HUES6 (cell line): ENCODE measurements at regions not wholly inside any gene's neighbourhood (a gene's known extent, or its start where the extent isn't known, plus 50 kb on each side); places are given as distances from the start of the nearest gene placed in this dataset.

Source experiments
- H3K27ac ChIP-seq: 2 replicates; pipeline ENCODE4 v1.7.0; 2013; ENCODE audit warnings: low read depth, mild to moderate bottlenecking, low read length, inconsistent platforms
- H3K27me3 ChIP-seq: 2 replicates; pipeline ENCODE4 v1.6.1; 2013; ENCODE audit warnings: low read length; ENCODE audit not compliant: control insufficient read depth, insufficient read depth
- H3K36me3 ChIP-seq: 2 replicates; pipeline ENCODE4 v1.6.1; 2013; ENCODE audit warnings: low read length; ENCODE audit not compliant: control insufficient read depth, insufficient read depth
- H3K4me1 ChIP-seq: 2 replicates; pipeline ENCODE4 v1.6.1; 2013; ENCODE audit warnings: low read length; ENCODE audit not compliant: control insufficient read depth, insufficient read depth
- H3K4me3 ChIP-seq: 2 replicates; pipeline ENCODE4 v1.5.1; 2013; ENCODE audit warnings: low read depth, low read length
- H3K9ac ChIP-seq: one replicate; pipeline ENCODE4 v1.6.1; 2013; ENCODE audit warnings: mild to moderate bottlenecking, low read length
- H3K9me3 ChIP-seq: 2 replicates; pipeline ENCODE4 v1.6.1; 2013; ENCODE audit warnings: low read depth, low read length; ENCODE audit not compliant: control insufficient read depth, insufficient read depth

DNA sequence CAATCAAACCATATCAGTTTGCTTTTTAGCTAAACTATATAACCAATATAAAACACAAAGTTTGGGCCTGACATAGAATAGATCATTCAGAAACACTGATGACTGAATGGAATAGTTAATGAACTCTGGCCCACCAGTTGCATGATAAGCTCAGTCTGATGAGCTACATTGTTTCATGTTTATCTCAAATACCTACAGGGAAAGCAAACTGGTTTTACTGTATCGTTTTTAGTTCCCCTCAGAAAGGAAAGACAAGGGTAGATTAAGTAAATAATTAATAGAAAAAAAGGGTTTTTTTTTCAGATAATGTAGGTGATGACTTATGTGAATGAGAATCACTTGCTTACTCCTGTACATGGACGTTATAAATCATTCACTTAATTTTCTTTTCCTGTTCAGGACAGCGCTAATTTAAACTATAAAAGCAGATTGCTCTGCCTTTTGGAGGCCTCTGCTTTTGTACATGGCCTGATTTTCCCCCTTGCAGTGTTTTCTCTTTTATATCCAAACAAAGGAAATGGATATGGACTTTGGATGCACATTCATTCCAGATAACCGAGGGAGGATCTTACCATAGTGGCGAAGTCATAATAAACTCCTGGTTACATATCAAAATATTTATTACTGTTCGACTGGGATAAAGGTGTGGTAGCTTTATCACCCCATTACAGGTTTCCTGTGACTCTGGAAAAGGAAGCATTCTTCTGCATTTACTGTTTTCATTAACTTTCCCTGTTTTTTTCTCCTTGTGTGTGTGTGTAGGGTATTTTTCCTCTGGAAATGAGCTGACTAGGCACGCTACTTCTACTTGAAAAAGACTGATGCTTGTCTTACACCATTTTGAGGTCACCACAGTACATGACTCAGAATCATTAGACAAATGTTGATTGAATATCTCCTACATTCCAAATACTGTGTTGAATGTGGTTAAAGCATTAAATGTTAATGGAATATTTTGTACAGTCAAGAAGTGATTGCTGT, 373.1 kb upstream of the HS3ST1 start:
- H3K36me3 ChIP-seq, result no peaks in the 10 kb centered on the region; the same call in 1 of the 2 replicates
- H3K4me1 ChIP-seq, result peaks cover 21% of the 10 kb centered on the region
- H3K27ac ChIP-seq, result no peak overlapping the region
- no peaks in the 10 kb centered on the region for H3K27me3 ChIP-seq
- H3K4me3 ChIP-seq, result no peak overlapping the region
- H3K9me3 ChIP-seq, result peaks cover 2% of the 10 kb centered on the region; the same call in 1 of the 2 replicates
- H3K9ac ChIP-seq, result no peak overlapping the region

DNA sequence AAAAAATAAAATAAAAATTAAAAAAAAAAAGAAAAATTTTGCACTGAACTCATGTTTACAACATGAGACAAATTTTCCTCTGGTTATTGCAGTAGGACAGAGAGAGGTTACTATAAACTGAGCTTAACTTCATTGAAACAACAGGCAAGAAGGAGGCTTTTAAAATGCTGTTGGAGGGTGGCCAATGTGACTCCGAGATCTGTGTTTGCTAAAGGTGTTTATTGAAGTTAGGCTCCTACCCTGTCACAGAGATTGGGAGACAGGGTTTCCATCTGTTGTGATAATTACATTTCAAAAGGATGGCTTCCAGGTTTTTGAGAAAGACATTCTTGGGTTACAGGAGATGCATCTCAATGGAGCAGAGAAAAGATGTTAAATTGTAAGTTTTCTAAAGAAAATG, 370.5 kb upstream of the HS3ST1 start:
- H3K4me1 ChIP-seq, result peaks cover 10% of the 10 kb centered on the region
- H3K27me3 ChIP-seq, result no peaks in the 10 kb centered on the region
- no peak overlapping the region for H3K4me3 ChIP-seq
- no peak overlapping the region for H3K9ac ChIP-seq
- H3K36me3 ChIP-seq, result no peaks in the 10 kb centered on the region; the same call in 1 of the 2 replicates
- no peak overlapping the region for H3K27ac ChIP-seq
- H3K9me3 ChIP-seq, result peaks cover 2% of the 10 kb centered on the region; the same call in 1 of the 2 replicates

- Histone ChIP-seq H3K4me3 (no peak overlapping the region), H3K4me1 (no peaks in the 10 kb centered on the region), H3K9ac (no peak overlapping the region), H3K27ac (no peak overlapping the region), H3K27me3 (no peaks in the 10 kb centered on the region), H3K36me3 (peaks cover 2% of the 10 kb centered on the region; the same call in 1 of the 2 replicates), H3K9me3 (no peaks in the 10 kb centered on the region; the same call in 1 of the 2 replicates)
These were observed 363.1 kb upstream of the HS3ST1 start for GRCh38 chr4:11791797-11792196.

GRCh38 chr4:11790230-11790629, 361.5 kb upstream of the HS3ST1 start:
- H3K36me3 ChIP-seq, result peaks cover 2% of the 10 kb centered on the region; the same call in 1 of the 2 replicates
- H3K27me3 ChIP-seq, result no peaks in the 10 kb centered on the region
- no peak overlapping the region for H3K9ac ChIP-seq
- H3K27ac ChIP-seq, result no peak overlapping the region
- H3K9me3 ChIP-seq, result no peaks in the 10 kb centered on the region; the same call in 1 of the 2 replicates
- H3K4me1 ChIP-seq, result no peaks in the 10 kb centered on the region
- no peak overlapping the region for H3K4me3 ChIP-seq

DNA sequence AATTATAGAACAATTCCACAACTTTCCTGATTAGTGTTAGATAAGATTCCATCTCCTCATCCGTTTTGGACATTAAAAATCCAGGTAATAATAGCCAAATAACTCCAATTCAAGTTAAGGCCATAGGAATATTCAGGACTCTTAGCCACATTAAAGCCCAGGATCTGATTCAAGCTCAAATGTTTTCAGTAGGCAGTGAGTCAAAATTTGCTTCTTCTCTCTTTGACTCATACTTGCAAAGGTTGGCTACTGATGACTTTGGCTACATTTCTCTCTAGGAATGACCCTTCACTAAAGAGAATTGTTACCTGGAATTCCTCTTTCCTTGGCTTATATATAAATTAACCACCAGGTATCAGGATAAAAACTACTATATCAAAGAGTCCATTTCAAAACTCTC, 354.9 kb upstream of the HS3ST1 start:
- no peaks in the 10 kb centered on the region for H3K27me3 ChIP-seq
- H3K36me3 ChIP-seq, result no peaks in the 10 kb centered on the region
- H3K9ac ChIP-seq, result no peak overlapping the region
- H3K4me1 ChIP-seq, result no peaks in the 10 kb centered on the region
- H3K4me3 ChIP-seq, result no peak overlapping the region
- H3K27ac ChIP-seq, result no peak overlapping the region
- H3K9me3 ChIP-seq, result no peaks in the 10 kb centered on the region

- no peaks in the 10 kb centered on the region for H3K27me3 ChIP-seq
- no peaks in the 10 kb centered on the region for H3K9me3 ChIP-seq
- H3K36me3 ChIP-seq, result no peaks in the 10 kb centered on the region
- no peak overlapping the region for H3K9ac ChIP-seq
- H3K4me3 ChIP-seq, result no peak overlapping the region
- H3K4me1 ChIP-seq, result no peaks in the 10 kb centered on the region
- no peak overlapping the region for H3K27ac ChIP-seq
These were observed 354.2 kb upstream of the HS3ST1 start for GRCh38 chr4:11782859-11783258.

- Histone ChIP-seq H3K27me3 (no peaks in the 10 kb centered on the region), H3K27ac (no peak overlapping the region), H3K36me3 (no peaks in the 10 kb centered on the region), H3K9ac (no peak overlapping the region), H3K9me3 (peaks cover 7% of the 10 kb centered on the region), H3K4me3 (no peak overlapping the region), H3K4me1 (no peaks in the 10 kb centered on the region)
These were observed 348.8 kb upstream of the HS3ST1 start for GRCh38 chr4:11777447-11777846.

- H3K27ac ChIP-seq, result no peak overlapping the region
- peaks cover 9% of the 10 kb centered on the region for H3K9me3 ChIP-seq
- no peak overlapping the region for H3K4me3 ChIP-seq
- no peaks in the 10 kb centered on the region for H3K36me3 ChIP-seq
- H3K9ac ChIP-seq, result no peak overlapping the region
- H3K27me3 ChIP-seq, result no peaks in the 10 kb centered on the region
- no peaks in the 10 kb centered on the region for H3K4me1 ChIP-seq
These were observed 345.7 kb upstream of the HS3ST1 start for GRCh38 chr4:11774346-11774745.

DNA sequence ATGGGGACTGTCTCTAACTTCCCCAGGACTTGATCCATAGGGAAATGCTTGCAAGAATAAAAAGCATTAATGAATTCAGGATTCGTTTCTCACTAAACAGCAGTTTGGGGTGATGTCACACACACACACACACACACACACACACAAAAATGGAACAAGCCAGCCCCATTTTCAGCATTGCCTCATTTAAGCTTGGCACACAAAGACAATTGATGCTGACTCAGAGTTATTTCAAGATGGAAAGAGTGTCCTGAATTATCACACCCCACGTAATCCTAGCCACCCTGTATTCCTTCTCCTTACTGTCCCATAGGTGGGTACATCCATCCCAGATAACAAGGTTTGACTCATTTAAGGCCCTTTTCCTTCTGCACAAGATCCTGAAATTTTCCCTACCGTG, 345.1 kb upstream of the HS3ST1 start:
- H3K27ac ChIP-seq, result no peak overlapping the region
- no peak overlapping the region for H3K9ac ChIP-seq
- H3K27me3 ChIP-seq, result no peaks in the 10 kb centered on the region

GRCh38 chr4:11769434-11769833, 340.7 kb upstream of the HS3ST1 start:
- Histone ChIP-seq H3K9ac (no peak overlapping the region), H3K9me3 (peaks cover 9% of the 10 kb centered on the region), H3K4me3 (no peak overlapping the region), H3K27me3 (no peaks in the 10 kb centered on the region), H3K4me1 (no peaks in the 10 kb centered on the region), H3K27ac (no peak overlapping the region), H3K36me3 (no peaks in the 10 kb centered on the region)

More for the DNA sequence above, 345.1 kb upstream of the HS3ST1 start:
- Histone ChIP-seq H3K9me3 (peaks cover 9% of the 10 kb centered on the region), H3K4me3 (no peak overlapping the region), H3K36me3 (no peaks in the 10 kb centered on the region), H3K4me1 (no peaks in the 10 kb centered on the region)

GRCh38 chr4:11768251-11768972, 339.7 kb upstream of the HS3ST1 start:
- H3K27me3 ChIP-seq, result no peaks in the 10 kb centered on the region
- no peak overlapping the region for H3K9ac ChIP-seq
- no peak overlapping the region for H3K4me3 ChIP-seq
- no peaks in the 10 kb centered on the region for H3K36me3 ChIP-seq
- peaks cover 8% of the 10 kb centered on the region for H3K9me3 ChIP-seq
- H3K27ac ChIP-seq, result no peak overlapping the region
- H3K4me1 ChIP-seq, result no peaks in the 10 kb centered on the region
